ENCODE measurements at regions not wholly inside any gene's neighbourhood (a gene's known extent, or its start where the extent isn't known, plus 50 kb on each side); places are given as distances from the start of the nearest gene placed in this dataset.

DNA sequence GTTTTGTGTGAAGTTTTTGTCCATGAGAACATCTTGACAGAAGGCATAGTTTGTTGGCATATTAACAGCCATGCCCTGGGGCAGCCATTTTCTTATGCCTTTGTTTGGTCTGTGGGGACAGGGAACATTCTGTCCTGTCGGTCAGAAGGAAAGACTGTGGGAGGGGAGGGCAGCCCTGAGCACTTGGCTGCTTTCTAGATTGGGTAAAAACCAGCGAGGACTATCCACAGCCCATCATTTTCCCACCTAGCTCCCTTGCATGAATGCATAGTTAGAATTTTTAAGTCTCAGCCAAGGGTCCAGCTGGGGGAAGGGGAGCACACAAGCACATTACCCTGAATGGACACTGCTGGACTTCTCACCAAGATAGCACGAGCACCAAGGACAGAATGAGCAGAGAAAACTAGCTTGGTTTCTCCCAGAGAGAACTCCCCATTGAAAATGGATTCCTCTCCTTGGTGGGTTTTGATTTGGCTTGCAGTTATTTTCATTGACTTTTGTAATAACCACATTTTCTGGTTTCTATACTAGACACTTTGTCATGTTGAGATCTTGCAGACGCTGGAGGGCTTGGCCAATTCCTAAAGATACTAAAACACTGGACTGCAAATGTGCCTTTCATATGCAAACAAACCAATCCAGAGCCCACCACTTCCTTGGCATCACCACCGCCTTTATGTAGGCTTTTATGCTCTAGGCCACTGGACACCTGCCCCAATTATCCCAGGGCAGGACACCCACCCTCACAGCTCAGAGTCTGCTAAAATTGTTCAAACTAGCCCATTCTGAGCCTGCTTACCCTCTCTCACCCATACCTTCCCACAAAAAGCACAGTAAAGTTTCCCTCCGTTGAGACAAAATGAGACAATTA, 129.9 kb downstream of the BOD1 start:
- TF ChIP-seq POLR2A (IDR thresholded peaks at IDR 0.05), result no peak
- TF ChIP-seq, protein P1, sequence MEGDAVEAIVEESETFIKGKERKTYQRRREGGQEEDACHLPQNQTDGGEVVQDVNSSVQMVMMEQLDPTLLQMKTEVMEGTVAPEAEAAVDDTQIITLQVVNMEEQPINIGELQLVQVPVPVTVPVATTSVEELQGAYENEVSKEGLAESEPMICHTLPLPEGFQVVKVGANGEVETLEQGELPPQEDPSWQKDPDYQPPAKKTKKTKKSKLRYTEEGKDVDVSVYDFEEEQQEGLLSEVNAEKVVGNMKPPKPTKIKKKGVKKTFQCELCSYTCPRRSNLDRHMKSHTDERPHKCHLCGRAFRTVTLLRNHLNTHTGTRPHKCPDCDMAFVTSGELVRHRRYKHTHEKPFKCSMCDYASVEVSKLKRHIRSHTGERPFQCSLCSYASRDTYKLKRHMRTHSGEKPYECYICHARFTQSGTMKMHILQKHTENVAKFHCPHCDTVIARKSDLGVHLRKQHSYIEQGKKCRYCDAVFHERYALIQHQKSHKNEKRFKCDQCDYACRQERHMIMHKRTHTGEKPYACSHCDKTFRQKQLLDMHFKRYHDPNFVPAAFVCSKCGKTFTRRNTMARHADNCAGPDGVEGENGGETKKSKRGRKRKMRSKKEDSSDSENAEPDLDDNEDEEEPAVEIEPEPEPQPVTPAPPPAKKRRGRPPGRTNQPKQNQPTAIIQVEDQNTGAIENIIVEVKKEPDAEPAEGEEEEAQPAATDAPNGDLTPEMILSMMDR (IDR thresholded peaks at IDR 0.05), result no peak
